Mesenchymal stem cell (in vitro differentiated cells and primary cell): ENCODE measurements at regions not wholly inside any gene's neighbourhood (a gene's known extent, or its start where the extent isn't known, plus 50 kb on each side); places are given as distances from the start of the nearest gene placed in this dataset.

Experiments used
- DNase-seq: peaks from one replicate; pipeline ENCODE4 v3.0.0-alpha.2; 2013
- H2AFZ ChIP-seq: one replicate; pipeline ENCODE4 v1.6.1; 2013; ENCODE audit warnings: low read depth, mild to moderate bottlenecking, control low read depth, inconsistent platforms, low read length, moderate library complexity
- H2AK5ac ChIP-seq: 2 replicates; pipeline ENCODE4 v1.6.1; 2013; ENCODE audit warnings: low read length, moderate library complexity, mild to moderate bottlenecking, inconsistent platforms; ENCODE audit not compliant: severe bottlenecking
- H2BK120ac ChIP-seq: one replicate; pipeline ENCODE4 v1.6.1; 2013; ENCODE audit warnings: low read depth, mild to moderate bottlenecking, inconsistent platforms, low read length, moderate library complexity
- H2BK12ac ChIP-seq, 2 experiments: one replicate each; pipeline ENCODE4 v1.6.1; 2013; ENCODE audit warnings: inconsistent platforms in 2 of 2, low read length in 2 of 2, mild to moderate bottlenecking in 2 of 2, moderate library complexity in 2 of 2, control low read depth in 1 of 2
- H2BK15ac ChIP-seq: one replicate; pipeline ENCODE4 v1.6.1; 2013; ENCODE audit warnings: mild to moderate bottlenecking, low read depth, inconsistent platforms; ENCODE audit not compliant: poor library complexity, severe bottlenecking
- H2BK5ac ChIP-seq: 2 replicates; pipeline ENCODE4 v1.6.1; 2013; ENCODE audit warnings: low read depth, mild to moderate bottlenecking, low read length, control low read depth, inconsistent platforms; ENCODE audit not compliant: poor library complexity, severe bottlenecking
- H3K14ac ChIP-seq, 2 experiments: one replicate each; pipeline ENCODE4 v1.6.1; 2013; ENCODE audit warnings: inconsistent platforms in 2 of 2, low read length in 2 of 2, control low read depth in 1 of 2, mild to moderate bottlenecking in 1 of 2, moderate library complexity in 1 of 2
- H3K18ac ChIP-seq, 2 experiments: one replicate each; pipeline ENCODE4 v1.6.1; 2013; ENCODE audit warnings: inconsistent platforms in 2 of 2, low read length in 2 of 2, control low read depth in 1 of 2, low read depth in 1 of 2, mild to moderate bottlenecking in 1 of 2
- H3K23ac ChIP-seq, 2 experiments: one replicate each; pipeline ENCODE4 v1.6.1; 2013; ENCODE audit warnings: inconsistent platforms in 2 of 2, low read length in 2 of 2, mild to moderate bottlenecking in 2 of 2, moderate library complexity in 2 of 2, control low read depth in 1 of 2
- H3K27ac ChIP-seq: 2 replicates; pipeline ENCODE4 v1.5.1; 2013; ENCODE audit warnings: mild to moderate bottlenecking, moderate library complexity, low read length, control low read depth, inconsistent platforms; ENCODE audit not compliant: poor library complexity, severe bottlenecking
- H3K27me3 ChIP-seq, 2 experiments: 2 replicates each; pipeline versions ENCODE4 v1.6.1 to v1.7.0; 2013; ENCODE audit warnings: low read length in 2 of 2, mild to moderate bottlenecking in 2 of 2, moderate library complexity in 2 of 2, control low read depth in 1 of 2, inconsistent platforms in 1 of 2; ENCODE audit not compliant: control insufficient read depth in 1 of 2, insufficient read depth in 1 of 2
- H3K36me3 ChIP-seq, 2 experiments: 2 replicates each; pipeline versions ENCODE4 v1.6.1 to v1.7.0; 2013; ENCODE audit warnings: low read length in 2 of 2, control low read depth in 1 of 2, inconsistent platforms in 1 of 2, low read depth in 1 of 2, mild to moderate bottlenecking in 1 of 2; ENCODE audit not compliant: insufficient read depth in 2 of 2, control insufficient read depth in 1 of 2
- H3K4ac ChIP-seq, 2 experiments: one replicate each; pipeline ENCODE4 v1.6.1; 2013; ENCODE audit warnings: inconsistent platforms in 2 of 2, low read length in 2 of 2, mild to moderate bottlenecking in 2 of 2, moderate library complexity in 2 of 2, control low read depth in 1 of 2, low read depth in 1 of 2
- H3K4me1 ChIP-seq: 2 replicates; pipeline ENCODE4 v1.6.1; 2013; ENCODE audit warnings: low read depth, low read length, control low read depth; ENCODE audit not compliant: control insufficient read depth, insufficient read depth
- H3K4me2 ChIP-seq: 2 replicates; pipeline ENCODE4 v1.6.1; 2013; ENCODE audit warnings: low read length, mild to moderate bottlenecking, inconsistent platforms; ENCODE audit not compliant: poor library complexity, severe bottlenecking
- H3K4me3 ChIP-seq, 2 experiments: 2 replicates each; pipeline versions ENCODE4 v1.5.1 to v1.7.0; 2013; ENCODE audit warnings: low read length in 2 of 2, mild to moderate bottlenecking in 2 of 2, control low read depth in 1 of 2, low read depth in 1 of 2; ENCODE audit not compliant: insufficient read depth in 1 of 2
- H3K79me1 ChIP-seq: replicated peaks from 2 replicates; pipeline ENCODE4 v1.6.1; 2013; ENCODE audit warnings: mild to moderate bottlenecking, control low read depth, low read length, inconsistent platforms; ENCODE audit not compliant: poor library complexity, severe bottlenecking
- H3K9ac ChIP-seq: 2 replicates; pipeline ENCODE4 v1.7.0; 2013; ENCODE audit warnings: mild to moderate bottlenecking, low read length, moderate library complexity
- H3K9me3 ChIP-seq: 2 replicates; pipeline ENCODE4 v1.7.0; 2013; ENCODE audit warnings: mild to moderate bottlenecking, low read length; ENCODE audit not compliant: control insufficient read depth
- H4K8ac ChIP-seq: one replicate; pipeline ENCODE4 v1.6.1; 2013; ENCODE audit warnings: inconsistent platforms, mild to moderate bottlenecking, low read length, moderate library complexity
- H4K91ac ChIP-seq: one replicate; pipeline ENCODE4 v1.6.1; 2013; ENCODE audit warnings: mild to moderate bottlenecking, low read length, inconsistent platforms
- WGBS: methylation state at CpG from one replicate; pipeline ENCODE4 v1.1.7; 2013; ENCODE audit warnings: mixed read lengths; 5-methylcytosine and 5-hydroxymethylcytosine counted together

DNA sequence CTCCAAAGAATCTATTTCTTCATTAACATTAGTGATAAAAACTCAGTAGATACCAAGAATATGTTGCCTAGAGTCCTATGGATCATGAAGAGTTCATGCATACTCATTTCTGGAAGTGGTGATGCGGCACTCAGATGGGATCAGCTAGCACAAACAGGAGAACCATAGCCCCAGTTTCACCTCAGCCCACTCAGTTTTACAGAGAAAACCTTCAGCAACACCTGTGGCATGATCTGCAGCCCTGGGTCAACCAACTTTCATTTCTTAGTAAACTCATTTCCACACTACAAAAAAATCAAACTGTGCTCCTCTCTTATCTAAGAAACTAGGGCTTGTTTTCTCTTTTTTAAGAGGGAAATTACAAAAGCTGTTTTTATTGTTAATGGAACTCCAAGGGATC is 569.4 kb downstream of the CCDC85A start:
- Histone ChIP-seq H4K8ac (no peak overlapping the region), H2BK15ac (no peak overlapping the region), H3K9me3 (no peaks in the 10 kb centered on the region), H3K4ac (no peak overlapping the region), H3K14ac (no peak overlapping the region), H2AFZ (no peak overlapping the region), H3K4me2 (no peak overlapping the region), H2BK5ac (no peak overlapping the region), H2BK12ac (no peak overlapping the region), H3K27ac (no peak overlapping the region), H3K79me1 (no peaks in the 10 kb centered on the region), H2AK5ac (no peak overlapping the region), H3K9ac (no peak overlapping the region), H3K4me1 (no peaks in the 10 kb centered on the region), H3K23ac (no peak overlapping the region), H2BK120ac (no peak overlapping the region), H3K4me3 (no peak overlapping the region), H4K91ac (no peak overlapping the region), H3K36me3 (no peaks in the 10 kb centered on the region), H3K18ac (no peak overlapping the region), H3K27me3 (no peaks in the 10 kb centered on the region)
- DNase-seq: no peak
- 100% methylated on average over 1 of the region's 1 CpG for WGBS

DNA sequence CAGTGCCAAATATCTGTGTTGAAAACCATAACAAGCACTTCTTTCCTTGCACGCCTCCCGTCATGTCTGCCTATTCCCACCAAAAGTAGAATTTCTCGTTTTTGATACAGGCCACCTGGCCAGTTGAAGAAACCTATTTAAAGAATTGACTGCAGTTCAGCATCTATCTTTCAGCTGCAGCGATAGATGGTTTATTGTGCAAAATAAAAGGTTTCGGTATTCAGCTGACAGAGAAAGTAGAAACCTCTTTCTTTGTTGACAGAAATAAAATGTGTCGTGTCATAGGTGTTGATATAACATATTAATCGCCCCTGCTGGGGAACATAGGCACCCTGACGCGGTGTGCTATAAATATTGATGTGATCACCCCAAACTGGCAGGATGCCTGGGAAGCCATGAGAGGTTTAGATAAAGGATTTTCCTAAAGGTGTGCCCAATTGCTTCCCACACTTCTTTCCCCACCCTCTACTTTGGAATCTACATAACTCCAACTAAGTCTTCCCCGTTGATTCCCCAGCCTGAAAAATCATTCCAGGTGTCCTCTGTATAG is 570.4 kb downstream of the CCDC85A start:
- Histone ChIP-seq H4K8ac (no peak overlapping the region), H3K14ac (no peak overlapping the region), H2BK5ac (no peak overlapping the region), H3K9me3 (no peaks in the 10 kb centered on the region), H2BK12ac (no peak overlapping the region), H3K4me2 (no peak overlapping the region), H3K4me3 (no peak overlapping the region), H2BK120ac (no peak overlapping the region), H3K27ac (no peak overlapping the region), H3K18ac (no peak overlapping the region), H3K36me3 (no peaks in the 10 kb centered on the region), H3K9ac (no peak overlapping the region), H3K23ac (no peak overlapping the region), H3K27me3 (no peaks in the 10 kb centered on the region), H3K4ac (no peak overlapping the region), H2AFZ (no peak overlapping the region), H3K4me1 (no peaks in the 10 kb centered on the region), H2AK5ac (no peak overlapping the region), H3K79me1 (no peaks in the 10 kb centered on the region), H2BK15ac (no peak overlapping the region), H4K91ac (no peak overlapping the region)
- 93% methylated on average over 10 of the region's 10 CpGs for WGBS
- DNase-seq: no peak

GRCh38 chr2:56754627-56755026 is 570.8 kb downstream of the CCDC85A start:
- Histone ChIP-seq H3K4me1 (no peaks in the 10 kb centered on the region), H4K8ac (no peak overlapping the region), H4K91ac (no peak overlapping the region), H2AFZ (no peak overlapping the region), H3K36me3 (no peaks in the 10 kb centered on the region), H3K9ac (no peak overlapping the region), H2BK15ac (no peak overlapping the region), H3K27ac (no peak overlapping the region), H3K9me3 (no peaks in the 10 kb centered on the region), H2BK12ac (no peak overlapping the region), H3K14ac (no peak overlapping the region), H3K27me3 (no peaks in the 10 kb centered on the region), H2BK5ac (no peak overlapping the region), H3K4ac (no peak overlapping the region), H3K4me3 (no peak overlapping the region), H2AK5ac (no peak overlapping the region), H2BK120ac (no peak overlapping the region), H3K79me1 (no peaks in the 10 kb centered on the region), H3K23ac (no peak overlapping the region), H3K4me2 (no peak overlapping the region), H3K18ac (no peak overlapping the region)
- DNase-seq: no peak
- WGBS: no CpG with 5 or more reads among the region's 1 CpG

- no peak overlapping the region for H3K27ac ChIP-seq
- H2AFZ ChIP-seq: no peak overlapping the region
- no peak overlapping the region for H3K18ac ChIP-seq
- H2BK12ac ChIP-seq: no peak overlapping the region
- no peak overlapping the region for H3K23ac ChIP-seq
- H2AK5ac ChIP-seq: no peak overlapping the region
- H3K9me3 ChIP-seq: no peaks in the 10 kb centered on the region
- H3K4ac ChIP-seq: no peak overlapping the region
- H2BK5ac ChIP-seq: no peak overlapping the region
- H3K14ac ChIP-seq: no peak overlapping the region
- no peak for DNase-seq
- no peaks in the 10 kb centered on the region for H3K27me3 ChIP-seq
- no peak overlapping the region for H4K91ac ChIP-seq
- H2BK15ac ChIP-seq: no peak overlapping the region
- 92% methylated on average over 1 of the region's 2 CpGs for WGBS
- no peak overlapping the region for H3K4me2 ChIP-seq
- H2BK120ac ChIP-seq: no peak overlapping the region
- no peak overlapping the region for H3K4me3 ChIP-seq
- H3K9ac ChIP-seq: no peak overlapping the region
- no peaks in the 10 kb centered on the region for H3K36me3 ChIP-seq
- no peaks in the 10 kb centered on the region for H3K79me1 ChIP-seq
- H4K8ac ChIP-seq: no peak overlapping the region
- H3K4me1 ChIP-seq: no peaks in the 10 kb centered on the region
Observed at GRCh38 chr2:56757884-56758545, 574.2 kb downstream of the CCDC85A start.
